ENCODE measurements at regions not wholly inside any gene's neighbourhood (a gene's known extent, or its start where the extent isn't known, plus 50 kb on each side); places are given as distances from the start of the nearest gene placed in this dataset.

GRCh38 chr12:40598073-40598472, 94.2 kb upstream of the CNTN1 start:
- FAIRE-seq: no peak
- TF ChIP-seq CTCF (IDR thresholded peaks at IDR 0.05; ENCODE audit: insufficient read depth, low read depth, low read length) (no peak), EZH2 (IDR thresholded peaks at IDR 0.05; ENCODE audit: insufficient read depth, low read length) (no peak)

GRCh38 chr12:40602562-40602961, 89.7 kb upstream of the CNTN1 start:
- DNase-seq (ENCODE audit: low read depth) (no peak), FAIRE-seq (no peak)
- TF ChIP-seq CTCF (IDR thresholded peaks at IDR 0.05; ENCODE audit: insufficient read depth, low read depth, low read length) (no peak), EZH2 (IDR thresholded peaks at IDR 0.05; ENCODE audit: insufficient read depth, low read length) (no peak)
- Mint-ChIP-seq H3K4me3 (ENCODE audit: unreplicated experiment) (no peak overlapping the region), H3K9me3 (ENCODE audit: unreplicated experiment) (no peaks in the 10 kb centered on the region), H3K36me3 (ENCODE audit: low read depth, unreplicated experiment) (no peaks in the 10 kb centered on the region), H3K4me1 (ENCODE audit: low read depth, unreplicated experiment) (no peaks in the 10 kb centered on the region), H3K27ac (ENCODE audit: unreplicated experiment) (no peak overlapping the region), H3K27me3 (ENCODE audit: low read depth, unreplicated experiment) (no peaks in the 10 kb centered on the region)
- Histone ChIP-seq H3K4me2 (ENCODE audit: low read length) (no peak overlapping the region), H2AFZ (ENCODE audit: low read depth, low read length) (no peak overlapping the region), H4K20me1 (ENCODE audit: insufficient read depth, low read length) (no peaks in the 10 kb centered on the region), H3K4me1 (ENCODE audit: insufficient read depth, low read length) (no peaks in the 10 kb centered on the region), H3K79me2 (ENCODE audit: insufficient read depth, low read length) (no peaks in the 10 kb centered on the region), H3K9me3 (ENCODE audit: insufficient read depth, low read depth, low read length) (no peaks in the 10 kb centered on the region), H3K9ac (ENCODE audit: low read length) (no peak overlapping the region), H3K4me3 (ENCODE audit: insufficient read depth, low read depth, low read length) (no peak overlapping the region), H3K36me3 (ENCODE audit: insufficient read depth, low read length) (no peaks in the 10 kb centered on the region), H3K27ac (ENCODE audit: low read depth, low read length) (no peak overlapping the region), H3K27me3 (ENCODE audit: insufficient read depth, low read length) (no peaks in the 10 kb centered on the region)

More at GRCh38 chr12:40598073-40598472, 94.2 kb upstream of the CNTN1 start:
- no peaks in the 10 kb centered on the region for H3K79me2 ChIP-seq (ENCODE audit: insufficient read depth, low read length)
- no peaks in the 10 kb centered on the region for H4K20me1 ChIP-seq (ENCODE audit: insufficient read depth, low read length)
- H2AFZ ChIP-seq (ENCODE audit: low read depth, low read length): no peak overlapping the region
- no peak overlapping the region for H3K4me2 ChIP-seq (ENCODE audit: low read length)
- Mint-ChIP-seq H3K4me1 (ENCODE audit: low read depth, unreplicated experiment) (no peaks in the 10 kb centered on the region), H3K36me3 (ENCODE audit: low read depth, unreplicated experiment) (no peaks in the 10 kb centered on the region), H3K27ac (ENCODE audit: unreplicated experiment) (no peak overlapping the region), H3K27me3 (ENCODE audit: low read depth, unreplicated experiment) (no peaks in the 10 kb centered on the region), H3K4me3 (ENCODE audit: unreplicated experiment) (no peak overlapping the region), H3K9me3 (ENCODE audit: unreplicated experiment) (no peaks in the 10 kb centered on the region)
- peaks cover 6% of the 10 kb centered on the region for H3K9me3 ChIP-seq (ENCODE audit: insufficient read depth, low read depth, low read length)
- H3K4me1 ChIP-seq (ENCODE audit: insufficient read depth, low read length): no peaks in the 10 kb centered on the region
- DNase-seq (ENCODE audit: low read depth): no peak
- H3K36me3 ChIP-seq (ENCODE audit: insufficient read depth, low read length): no peaks in the 10 kb centered on the region
- no peak overlapping the region for H3K4me3 ChIP-seq (ENCODE audit: insufficient read depth, low read depth, low read length)
- H3K9ac ChIP-seq (ENCODE audit: low read length): no peak overlapping the region
- H3K27me3 ChIP-seq (ENCODE audit: insufficient read depth, low read length): no peaks in the 10 kb centered on the region
- no peak overlapping the region for H3K27ac ChIP-seq (ENCODE audit: low read depth, low read length)

- peaks cover 4% of the 10 kb centered on the region for H3K9me3 Mint-ChIP-seq (ENCODE audit: unreplicated experiment)
- no peaks in the 10 kb centered on the region for H3K36me3 Mint-ChIP-seq (ENCODE audit: low read depth, unreplicated experiment)
- Histone ChIP-seq H3K27ac (ENCODE audit: low read depth, low read length) (no peak overlapping the region), H3K9me3 (ENCODE audit: insufficient read depth, low read depth, low read length) (no peaks in the 10 kb centered on the region), H4K20me1 (ENCODE audit: insufficient read depth, low read length) (no peaks in the 10 kb centered on the region), H3K79me2 (ENCODE audit: insufficient read depth, low read length) (no peaks in the 10 kb centered on the region), H3K9ac (ENCODE audit: low read length) (no peak overlapping the region), H2AFZ (ENCODE audit: low read depth, low read length) (no peak overlapping the region), H3K4me2 (ENCODE audit: low read length) (no peak overlapping the region), H3K36me3 (ENCODE audit: insufficient read depth, low read length) (no peaks in the 10 kb centered on the region), H3K4me3 (ENCODE audit: insufficient read depth, low read depth, low read length) (no peak overlapping the region), H3K4me1 (ENCODE audit: insufficient read depth, low read length) (no peaks in the 10 kb centered on the region), H3K27me3 (ENCODE audit: insufficient read depth, low read length) (no peaks in the 10 kb centered on the region)
- no peak overlapping the region for H3K4me3 Mint-ChIP-seq (ENCODE audit: unreplicated experiment)
- H3K27me3 Mint-ChIP-seq (ENCODE audit: low read depth, unreplicated experiment): no peaks in the 10 kb centered on the region
- DNase-seq (ENCODE audit: low read depth): no peak
- H3K4me1 Mint-ChIP-seq (ENCODE audit: low read depth, unreplicated experiment): peaks cover 2% of the 10 kb centered on the region
- no peak for FAIRE-seq
- TF ChIP-seq EZH2 (IDR thresholded peaks at IDR 0.05; ENCODE audit: insufficient read depth, low read length): no peak
- TF ChIP-seq CTCF (IDR thresholded peaks at IDR 0.05; ENCODE audit: insufficient read depth, low read depth, low read length): no peak
- no peak overlapping the region for H3K27ac Mint-ChIP-seq (ENCODE audit: unreplicated experiment)
Observed at GRCh38 chr12:40614923-40615322, 77.3 kb upstream of the CNTN1 start.
